ENCODE measurements at regions not wholly inside any gene's neighbourhood (a gene's known extent, or its start where the extent isn't known, plus 50 kb on each side); places are given as distances from the start of the nearest gene placed in this dataset.
"Not testable (repeated sequence)": the region's sequence is repeated elsewhere in the genome, so short reads cannot be mapped to it uniquely, and the experiment has no call there.

DNA sequence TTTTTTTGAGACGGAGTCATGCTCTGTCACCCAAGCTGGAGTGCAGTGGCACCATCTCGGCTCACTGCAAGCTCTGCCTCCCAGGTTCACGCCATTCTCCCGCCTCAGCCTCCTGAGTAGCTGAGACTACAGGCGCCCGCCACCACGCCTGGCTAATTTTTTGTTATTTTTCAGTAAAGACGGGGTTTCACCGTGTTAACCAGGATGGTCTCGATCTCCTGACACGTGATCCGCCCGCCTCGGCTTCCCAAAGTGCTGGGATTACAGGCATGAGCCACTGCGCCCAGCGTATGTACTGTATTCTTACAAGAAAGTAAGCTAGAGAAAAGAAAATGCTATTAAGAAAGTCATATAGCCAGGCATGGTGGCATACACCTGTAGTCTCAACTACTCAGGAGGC, 84.8 kb upstream of the CMC1 start:
- not testable (repeated sequence) for DNase-seq

DNA sequence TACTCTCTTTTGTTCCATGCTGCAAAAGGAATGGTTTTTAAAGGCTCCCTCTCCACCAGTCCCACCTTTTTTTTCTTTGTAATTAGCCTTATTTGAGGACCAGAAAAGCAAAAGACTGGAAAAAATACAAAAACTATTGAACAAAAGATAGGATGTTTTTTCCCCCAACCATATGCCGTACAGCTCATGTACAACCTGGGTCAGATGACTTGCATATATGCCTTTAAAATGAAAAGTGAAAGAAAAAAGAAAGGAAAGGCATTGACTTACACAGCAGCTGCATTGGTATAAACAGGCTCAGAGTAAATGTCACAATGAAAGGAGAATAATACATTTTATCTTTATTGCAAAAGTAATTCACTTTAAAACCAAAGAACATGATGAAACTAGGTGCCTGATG, 69.5 kb upstream of the CMC1 start:
- DNase-seq: no peak

DNA sequence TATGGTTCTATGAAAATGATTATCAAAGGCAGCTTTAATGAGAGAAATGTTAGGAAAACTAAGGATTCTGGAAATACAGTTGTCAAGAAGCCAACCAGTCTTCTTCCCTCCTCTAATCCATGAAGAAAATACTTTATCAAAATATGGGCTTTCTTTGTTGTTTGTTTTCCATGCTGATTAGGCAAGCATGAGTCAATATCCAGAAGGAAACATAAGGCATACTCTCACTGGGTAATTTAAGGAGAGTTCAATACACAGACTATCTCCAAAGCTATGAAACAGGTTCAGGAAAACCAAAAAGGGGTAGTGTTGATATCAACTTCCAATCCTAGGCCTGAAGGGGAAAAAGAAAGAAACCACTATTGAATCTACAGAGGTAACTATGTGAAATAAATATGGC, 68.7 kb upstream of the CMC1 start:
- no peak for DNase-seq

- DNase-seq: no peak
These were observed 67.6 kb upstream of the CMC1 start for GRCh38 chr3:28173836-28174235.

DNA sequence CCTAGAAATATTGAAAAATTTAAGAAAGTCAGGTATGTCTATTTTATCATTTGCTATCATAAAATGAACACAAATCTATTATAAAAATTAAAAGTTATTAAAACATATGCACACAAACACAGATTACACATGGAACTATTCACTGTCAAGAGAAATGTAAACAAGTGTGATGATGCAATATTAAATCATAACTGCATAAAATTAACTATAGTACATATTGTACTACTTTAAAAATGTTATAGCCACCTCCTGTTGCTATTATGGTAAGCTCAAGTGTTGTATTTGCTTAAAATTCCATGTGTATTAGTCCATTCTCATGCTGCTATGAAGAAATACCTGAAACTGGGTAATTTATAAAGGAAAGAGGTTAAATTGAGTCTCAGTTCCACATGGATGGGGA, 54.7 kb upstream of the CMC1 start:
- DNase-seq: no peak

- peak in 1 of 2 experiments; percentile 8 for DNase-seq
These were observed 52.7 kb upstream of the CMC1 start for GRCh38 chr3:28188686-28189085.

DNA sequence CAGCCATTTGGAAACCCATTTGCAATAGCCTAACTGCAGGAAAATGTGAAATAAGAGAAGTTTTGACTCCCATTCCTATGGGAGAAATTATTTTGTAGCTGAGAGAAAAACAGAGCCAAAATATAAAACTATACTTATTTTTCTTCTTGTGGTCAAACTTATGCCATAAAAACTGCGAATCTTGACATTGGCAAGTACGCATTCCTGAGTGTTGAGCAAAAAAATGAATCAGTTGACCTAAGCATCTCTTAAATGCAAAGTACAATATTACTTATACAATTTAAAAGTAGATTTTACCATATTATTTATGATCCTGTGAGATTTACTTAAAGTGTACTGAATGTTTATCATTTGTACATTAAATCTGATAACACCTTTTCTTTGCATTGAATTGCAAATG, 50.1 kb upstream of the CMC1 start:
- DNase-seq: no peak

All from Kasumi-1 (cell line).